ENCODE measurements at regions not wholly inside any gene's neighbourhood (a gene's known extent, or its start where the extent isn't known, plus 50 kb on each side); places are given as distances from the start of the nearest gene placed in this dataset.

DNA sequence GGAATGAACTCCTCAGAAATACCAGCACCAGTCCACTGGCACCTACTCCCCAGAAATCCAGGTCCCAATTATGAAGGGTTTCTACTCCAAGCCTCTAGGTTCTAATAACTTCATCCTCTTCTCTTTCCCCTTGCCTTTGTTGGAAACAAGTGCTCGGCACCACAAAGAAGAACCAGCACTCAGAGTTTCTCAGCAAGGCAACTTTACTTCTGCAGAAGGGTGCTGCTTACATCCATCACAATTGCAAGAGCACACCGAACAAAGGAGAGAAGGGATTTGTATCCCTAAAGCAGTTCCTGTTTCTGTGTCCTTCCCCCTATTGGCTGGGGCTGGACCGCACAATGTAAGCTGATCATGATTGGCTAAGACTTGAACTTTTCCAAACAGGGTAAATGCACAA lies 74.2 kb upstream of the GNG2 start:
- H3K4me1 ChIP-seq: no peaks in the 10 kb centered on the region
- H3K27ac ChIP-seq: no peak overlapping the region
- DNase-seq (no peak), ATAC-seq (no peak)
- no peak overlapping the region for H3K4me3 ChIP-seq
- H3K27me3 ChIP-seq: no peaks in the 10 kb centered on the region
- TF ChIP-seq, protein P1, sequence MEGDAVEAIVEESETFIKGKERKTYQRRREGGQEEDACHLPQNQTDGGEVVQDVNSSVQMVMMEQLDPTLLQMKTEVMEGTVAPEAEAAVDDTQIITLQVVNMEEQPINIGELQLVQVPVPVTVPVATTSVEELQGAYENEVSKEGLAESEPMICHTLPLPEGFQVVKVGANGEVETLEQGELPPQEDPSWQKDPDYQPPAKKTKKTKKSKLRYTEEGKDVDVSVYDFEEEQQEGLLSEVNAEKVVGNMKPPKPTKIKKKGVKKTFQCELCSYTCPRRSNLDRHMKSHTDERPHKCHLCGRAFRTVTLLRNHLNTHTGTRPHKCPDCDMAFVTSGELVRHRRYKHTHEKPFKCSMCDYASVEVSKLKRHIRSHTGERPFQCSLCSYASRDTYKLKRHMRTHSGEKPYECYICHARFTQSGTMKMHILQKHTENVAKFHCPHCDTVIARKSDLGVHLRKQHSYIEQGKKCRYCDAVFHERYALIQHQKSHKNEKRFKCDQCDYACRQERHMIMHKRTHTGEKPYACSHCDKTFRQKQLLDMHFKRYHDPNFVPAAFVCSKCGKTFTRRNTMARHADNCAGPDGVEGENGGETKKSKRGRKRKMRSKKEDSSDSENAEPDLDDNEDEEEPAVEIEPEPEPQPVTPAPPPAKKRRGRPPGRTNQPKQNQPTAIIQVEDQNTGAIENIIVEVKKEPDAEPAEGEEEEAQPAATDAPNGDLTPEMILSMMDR (IDR thresholded peaks at IDR 0.05): no peak
- no peak for TF ChIP-seq POLR2A (IDR thresholded peaks at IDR 0.05)
- intact Hi-C loops (cut with DNase I): no loop called here
- no peaks in the 10 kb centered on the region for H3K36me3 ChIP-seq
- 61% methylated on average over 3 of the region's 3 CpGs for WGBS (ENCODE audit: insufficient coverage, low coverage, low lambda C conversion rate, missing lambda C conversion rate)
- peaks cover 0 to 2% (median 0%) of the 10 kb centered on the region in 4 donors for H3K9me3 ChIP-seq

- ATAC-seq (no peak), DNase-seq (no peak)
- intact Hi-C loops (cut with DNase I): no loop called here
- Histone ChIP-seq H3K4me3 (no peak overlapping the region), H3K9me3 (peaks cover 0 to 2% (median 0%) of the 10 kb centered on the region in 4 donors), H3K4me1 (no peaks in the 10 kb centered on the region), H3K27me3 (no peaks in the 10 kb centered on the region), H3K27ac (no peak overlapping the region), H3K36me3 (no peaks in the 10 kb centered on the region)
- TF ChIP-seq, protein P1 (IDR thresholded peaks at IDR 0.05): no peak
- TF ChIP-seq POLR2A (IDR thresholded peaks at IDR 0.05): no peak
- WGBS (ENCODE audit: insufficient coverage, low coverage, low lambda C conversion rate, missing lambda C conversion rate): 90% methylated on average over 2 of the region's 4 CpGs
Observed at GRCh38 chr14:51787352-51787751, 73.1 kb upstream of the GNG2 start.

GRCh38 chr14:51789114-51789513 lies 71.3 kb upstream of the GNG2 start:
- 54% methylated on average over 3 of the region's 3 CpGs for WGBS (ENCODE audit: insufficient coverage, low coverage, low lambda C conversion rate, missing lambda C conversion rate)
- intact Hi-C loops (cut with DNase I): no loop called here
- Histone ChIP-seq H3K27me3 (no peaks in the 10 kb centered on the region), H3K4me1 (no peaks in the 10 kb centered on the region), H3K4me3 (no peak overlapping the region), H3K36me3 (no peaks in the 10 kb centered on the region), H3K9me3 (peaks cover 0 to 2% (median 0%) of the 10 kb centered on the region in 4 donors), H3K27ac (no peak overlapping the region)
- ATAC-seq (no peak), DNase-seq (no peak)
- no peak for TF ChIP-seq POLR2A (IDR thresholded peaks at IDR 0.05)
- TF ChIP-seq, protein P1 (IDR thresholded peaks at IDR 0.05): no peak

- peak in 3 of 4 donors; percentile 22 to 50 (median 47) for ATAC-seq
- TF ChIP-seq, protein P1 (IDR thresholded peaks at IDR 0.05): no peak
- TF ChIP-seq POLR2A (IDR thresholded peaks at IDR 0.05): no peak
- no peak for DNase-seq
- peaks cover 0 to 2% (median 0%) of the 10 kb centered on the region in 4 donors for H3K9me3 ChIP-seq
- H3K4me3 ChIP-seq: no peak overlapping the region
- no peaks in the 10 kb centered on the region for H3K4me1 ChIP-seq
- no peaks in the 10 kb centered on the region for H3K36me3 ChIP-seq
- intact Hi-C loops (cut with DNase I): no loop called here
- H3K27me3 ChIP-seq: no peaks in the 10 kb centered on the region
- no peak overlapping the region for H3K27ac ChIP-seq
Observed at GRCh38 chr14:51789596-51789995, 70.8 kb upstream of the GNG2 start.

- ATAC-seq: no peak
- DNase-seq: no peak
- Histone ChIP-seq H3K4me1 (no peaks in the 10 kb centered on the region), H3K9me3 (no peaks in the 10 kb centered on the region), H3K4me3 (no peak overlapping the region), H3K27ac (no peak overlapping the region), H3K27me3 (no peaks in the 10 kb centered on the region), H3K36me3 (no peaks in the 10 kb centered on the region)
- TF ChIP-seq, protein P1 (IDR thresholded peaks at IDR 0.05): no peak
- no peak for TF ChIP-seq POLR2A (IDR thresholded peaks at IDR 0.05)
- intact Hi-C loops (cut with DNase I): no loop called here
- 33% methylated on average over 2 of the region's 2 CpGs for WGBS (ENCODE audit: insufficient coverage, low coverage, low lambda C conversion rate, missing lambda C conversion rate)
Observed at GRCh38 chr14:51792809-51793208, 67.6 kb upstream of the GNG2 start.

Measured in right lobe of liver (tissue), 6 donors.